ENCODE measurements at regions not wholly inside any gene's neighbourhood (a gene's known extent, or its start where the extent isn't known, plus 50 kb on each side); places are given as distances from the start of the nearest gene placed in this dataset.

GRCh38 chr3:76754247-76754646 is 285.7 kb upstream of the ROBO2 start:
- TF ChIP-seq CTCF (conservative IDR thresholded peaks at IDR 0.05) = no peak
- no peak for TF ChIP-seq EZH2 (IDR thresholded peaks at IDR 0.05; ENCODE audit: low read depth)

Data from PC-9 (cell line).